Activated CD4-positive, alpha-beta T cell treated with anti-CD3 and anti-CD28 coated beads, Interleukin-2, amount 50 U/mL, for 4 hours (primary cell): ENCODE measurements at regions not wholly inside any gene's neighbourhood (a gene's known extent, or its start where the extent isn't known, plus 50 kb on each side); places are given as distances from the start of the nearest gene placed in this dataset.
A peak's percentile ranks its signal among the peaks of the same experiment; 100 is the strongest.
"Not testable (repeated sequence)": the region's sequence is repeated elsewhere in the genome, so short reads cannot be mapped to it uniquely, and the experiment has no call there.

Source experiments
- DNase-seq, 2 experiments: peaks; one replicate each; pipeline ENCODE4 v3.0.0-alpha.2; 2020

- DNase-seq: peak in 1 of 2 experiments; percentile 1
Observed at GRCh38 chr6:150741633-150742200, 123.8 kb upstream of the MTHFD1L start.

DNA sequence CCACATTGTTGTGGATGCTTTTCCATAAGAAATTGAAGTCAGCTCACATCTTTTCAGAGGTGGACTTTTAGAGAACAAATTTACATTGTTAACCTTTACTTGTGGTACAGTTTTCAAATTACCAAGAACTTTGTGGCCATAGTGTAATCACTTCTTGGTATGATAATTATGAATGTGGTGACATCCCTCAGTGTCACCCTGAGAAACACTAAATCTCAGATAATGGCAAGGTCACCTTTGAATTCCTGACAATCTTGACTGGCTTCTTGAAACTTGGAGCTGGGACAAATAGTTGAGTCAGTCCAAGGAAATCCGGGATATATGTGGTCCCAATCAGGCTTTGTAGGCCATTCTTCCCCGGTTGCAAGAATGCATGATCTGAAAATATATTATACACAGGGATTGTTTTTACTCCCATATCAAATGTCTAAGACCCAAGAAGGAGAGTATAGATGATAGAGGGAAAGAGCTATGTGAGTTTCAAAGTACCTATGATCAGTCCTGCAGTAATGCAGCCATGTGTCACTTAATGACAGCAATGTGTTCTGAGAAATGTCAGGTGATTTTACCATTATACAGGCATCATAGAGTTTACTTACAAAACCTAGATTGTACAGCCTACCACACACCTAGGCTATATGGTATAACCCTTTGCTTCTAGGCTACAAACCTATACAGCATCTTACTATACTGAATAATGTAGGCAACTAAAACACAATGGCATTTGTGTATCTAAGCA lies 120.8 kb upstream of the MTHFD1L start:
- no peak for DNase-seq

DNA sequence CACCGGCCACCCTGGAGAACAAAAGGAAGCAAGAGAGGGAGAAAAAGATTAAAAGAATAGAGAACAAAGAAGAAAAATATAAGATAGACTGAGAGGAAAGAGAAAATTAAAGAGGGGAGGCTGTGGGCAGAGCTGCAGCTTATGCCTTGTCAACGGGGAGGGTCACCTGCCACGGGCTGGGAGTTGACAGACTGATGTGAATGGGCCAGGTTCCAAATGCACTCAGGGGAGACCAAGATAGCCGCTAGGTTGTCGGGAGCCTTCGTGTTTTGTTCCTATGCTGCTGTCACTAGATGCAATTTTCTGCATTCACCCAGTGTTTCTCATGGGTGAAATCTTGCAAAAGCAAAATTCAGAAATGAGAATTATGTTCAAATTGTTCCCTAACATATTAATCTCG lies 119.6 kb upstream of the MTHFD1L start:
- DNase-seq: no peak

GRCh38 chr6:150747155-150747554 lies 118.3 kb upstream of the MTHFD1L start:
- DNase-seq: no peak

GRCh38 chr6:150749091-150749670 lies 116.3 kb upstream of the MTHFD1L start:
- DNase-seq: no peak

- no peak for DNase-seq
Observed at GRCh38 chr6:150751296-150751695, 114.2 kb upstream of the MTHFD1L start.

GRCh38 chr6:150752409-150752808 lies 113.1 kb upstream of the MTHFD1L start:
- no peak for DNase-seq

DNA sequence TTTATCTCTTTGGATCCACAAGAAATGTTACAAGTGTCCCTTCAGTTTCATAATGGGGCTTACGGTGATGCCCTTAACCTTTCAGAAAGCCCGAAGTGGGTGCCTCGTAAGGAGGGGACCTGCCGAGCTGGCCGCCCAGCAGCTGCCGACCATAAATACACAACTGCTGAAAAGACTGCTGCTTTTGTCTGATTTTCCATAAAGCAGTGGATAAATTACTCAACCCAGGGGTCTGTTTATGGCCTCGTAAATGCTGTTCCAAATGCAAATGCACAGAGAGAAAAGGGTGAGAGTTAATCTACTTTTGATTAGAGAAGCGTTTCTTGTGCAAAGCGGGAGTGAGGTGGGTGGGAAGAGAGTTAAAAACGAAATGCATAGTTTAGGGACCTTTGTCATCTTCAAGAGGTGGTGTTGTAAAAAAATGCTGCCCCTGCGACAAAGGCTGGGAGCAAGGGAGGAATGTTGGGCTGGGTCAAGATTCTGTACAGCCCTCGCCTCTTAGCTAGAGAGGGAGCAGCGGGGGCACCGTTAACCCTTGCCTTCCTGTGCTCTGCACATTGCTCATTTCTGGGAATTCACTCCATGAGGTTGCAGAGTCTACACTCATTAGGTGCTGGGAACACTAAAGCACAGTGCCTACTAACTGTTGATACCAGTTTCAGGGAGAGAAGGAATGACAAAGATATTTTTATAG lies 112.0 kb upstream of the MTHFD1L start:
- no peak for DNase-seq

DNA sequence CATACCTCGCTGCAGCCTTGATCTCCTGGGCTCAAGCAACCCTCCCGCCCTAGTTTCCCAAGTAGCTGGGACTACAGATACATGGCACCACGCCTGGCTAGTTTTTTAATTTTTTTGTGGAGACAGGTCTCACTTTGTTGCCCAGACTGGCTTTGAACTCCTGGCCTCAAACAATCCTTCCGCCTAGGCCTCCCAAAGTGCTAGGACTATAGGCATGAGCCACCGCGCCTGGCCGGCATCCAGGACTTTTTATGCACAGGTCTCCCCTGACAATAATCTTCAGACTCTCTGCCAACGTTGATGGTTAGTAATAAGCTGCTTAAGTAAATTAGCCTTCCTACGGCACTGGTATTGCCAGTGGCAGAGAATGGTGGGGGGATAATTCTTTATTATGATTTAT lies 110.5 kb upstream of the MTHFD1L start:
- no peak for DNase-seq

GRCh38 chr6:150755524-150755923 lies 110.0 kb upstream of the MTHFD1L start:
- no peak for DNase-seq

DNA sequence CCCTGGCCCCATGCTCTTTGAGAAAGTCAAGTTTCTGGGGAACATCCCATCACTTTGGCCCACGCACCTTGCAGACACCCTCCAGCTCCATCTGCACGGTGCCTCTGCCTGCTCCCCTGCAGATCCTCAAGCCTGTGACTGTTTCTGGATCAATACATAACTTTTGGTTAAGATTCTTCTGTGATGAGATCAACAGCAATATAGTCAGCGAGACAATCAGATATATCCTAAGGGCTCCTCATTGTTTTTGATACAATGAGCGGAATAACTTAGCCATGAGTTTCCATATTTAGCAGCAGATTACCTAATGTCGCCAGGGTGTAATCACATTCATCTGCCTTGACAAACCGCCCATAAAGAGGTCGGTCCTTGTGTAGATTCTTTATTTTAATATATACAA lies 109.3 kb upstream of the MTHFD1L start:
- no peak for DNase-seq

DNA sequence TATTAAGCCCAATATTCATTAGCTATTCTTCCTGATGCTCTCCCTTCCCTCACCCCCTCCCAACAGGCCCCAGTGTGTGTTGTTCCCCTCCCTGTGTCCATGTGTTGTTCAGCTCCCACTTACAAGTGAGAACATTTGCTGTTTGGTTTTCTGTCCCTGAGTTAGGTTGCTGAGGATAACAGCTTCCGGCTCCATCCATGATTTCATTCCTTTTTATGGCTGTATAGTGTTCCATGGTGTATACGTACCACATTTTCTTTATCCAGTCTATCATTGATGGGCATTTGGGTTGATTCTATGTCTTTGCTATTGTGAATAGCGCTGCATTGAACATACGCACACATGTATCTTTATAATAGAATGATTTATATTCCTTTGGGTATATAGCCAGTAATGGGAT lies 107.7 kb upstream of the MTHFD1L start:
- not testable (repeated sequence) for DNase-seq

DNA sequence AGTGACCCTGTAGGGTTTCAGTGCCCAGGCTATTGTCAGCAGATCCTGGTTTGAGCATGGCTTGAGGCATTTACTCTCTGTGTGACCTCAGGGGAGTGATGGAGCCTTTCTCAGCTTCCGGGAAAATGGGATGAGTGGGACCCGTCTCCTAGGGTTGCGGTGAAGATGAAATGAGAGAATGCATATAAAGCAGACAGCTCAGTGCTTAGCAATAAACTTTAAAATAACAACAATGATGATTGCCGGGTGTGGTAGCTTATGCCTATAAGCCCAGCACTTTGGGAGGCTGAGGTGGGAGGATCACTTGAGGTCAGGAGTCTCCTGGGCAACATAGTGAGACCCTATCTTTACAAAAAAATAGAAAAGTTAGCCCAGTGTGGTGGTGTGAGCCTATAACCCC lies 106.0 kb upstream of the MTHFD1L start:
- no peak for DNase-seq

DNA sequence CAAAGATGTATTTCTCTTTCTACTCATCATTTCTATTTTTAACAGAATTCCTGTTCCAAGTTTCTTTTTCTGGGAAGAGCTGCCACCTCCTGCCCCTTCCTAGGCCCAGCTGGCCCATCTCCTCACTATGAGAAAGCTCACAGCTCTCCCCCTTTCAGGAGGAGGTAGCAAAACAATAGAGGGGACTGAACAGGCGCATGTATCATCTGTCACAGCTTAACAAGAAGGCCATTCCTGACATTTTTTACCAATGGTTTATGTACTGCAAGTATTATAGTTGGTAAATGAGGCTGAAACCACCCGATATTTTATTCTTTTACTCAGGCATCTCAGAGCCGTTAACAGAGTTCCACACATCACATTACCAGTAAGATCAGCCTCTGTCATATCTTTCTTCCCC lies 103.7 kb upstream of the MTHFD1L start:
- DNase-seq: no peak

DNA sequence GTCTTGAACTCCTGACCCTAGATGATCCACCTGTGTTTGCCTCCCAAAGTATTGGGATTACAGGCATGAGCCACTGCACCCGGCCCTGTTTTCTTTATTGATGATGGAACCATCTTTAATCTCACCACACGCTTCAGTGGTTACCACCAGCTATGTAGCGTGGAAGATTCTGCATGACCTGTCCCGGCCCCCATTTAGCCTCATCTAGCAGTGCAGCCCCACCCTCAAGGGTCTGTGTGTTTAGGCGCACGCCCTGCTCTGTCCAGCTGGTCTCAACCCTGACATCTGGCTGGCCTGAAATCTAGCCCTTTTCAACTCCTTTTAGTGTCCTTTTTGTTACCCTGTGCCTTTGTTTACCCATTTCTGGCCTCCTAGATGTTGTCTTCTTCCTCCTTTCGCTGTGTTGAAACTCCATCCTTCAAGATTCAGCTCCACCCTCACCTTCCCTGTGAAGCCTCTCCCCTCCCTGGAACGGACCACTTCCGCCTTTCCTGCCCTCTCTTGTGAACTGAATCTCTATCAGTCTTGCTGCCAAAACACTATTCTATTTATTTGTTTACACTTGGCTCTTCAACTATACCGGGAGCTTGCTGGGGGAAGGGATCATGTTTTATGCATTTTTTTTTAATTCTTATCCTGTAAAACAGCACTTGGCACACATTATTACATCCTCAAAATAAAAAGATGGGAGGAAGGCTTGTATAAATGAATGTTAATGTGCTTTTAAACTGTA lies 101.0 kb upstream of the MTHFD1L start:
- DNase-seq: no peak

DNA sequence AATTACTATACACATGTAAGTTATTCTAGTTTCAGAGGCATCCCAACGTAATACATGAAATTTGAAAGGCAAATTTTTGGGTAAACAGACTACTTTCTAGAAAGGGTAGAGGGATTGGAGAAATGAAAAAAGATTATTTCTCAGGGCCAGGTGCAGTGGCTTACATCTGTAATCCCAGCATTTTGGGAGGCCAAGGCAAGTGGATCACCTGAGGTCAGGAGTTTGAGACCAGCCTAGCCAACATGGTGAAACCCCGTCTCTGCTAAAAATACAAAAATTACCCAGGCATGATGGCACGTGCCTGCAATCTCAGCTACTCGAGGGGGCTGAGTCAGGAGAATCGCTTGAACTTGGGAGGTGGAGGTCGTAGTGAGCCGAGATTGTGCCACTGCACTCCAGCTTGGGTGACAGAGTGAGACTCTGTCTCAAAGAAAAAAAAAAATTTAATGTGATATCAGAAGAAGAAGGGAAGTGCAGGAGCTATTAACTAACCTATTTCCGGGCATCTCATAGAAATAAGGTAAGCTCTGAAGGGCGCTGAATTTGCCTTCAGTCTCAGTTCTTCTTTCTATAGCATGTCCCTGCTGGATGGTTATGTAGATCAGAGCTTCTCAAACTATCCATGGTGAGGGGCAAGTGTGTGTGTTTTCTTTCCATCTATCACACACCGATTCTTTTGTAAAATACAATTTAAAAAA lies 100.3 kb upstream of the MTHFD1L start:
- DNase-seq: no peak

DNA sequence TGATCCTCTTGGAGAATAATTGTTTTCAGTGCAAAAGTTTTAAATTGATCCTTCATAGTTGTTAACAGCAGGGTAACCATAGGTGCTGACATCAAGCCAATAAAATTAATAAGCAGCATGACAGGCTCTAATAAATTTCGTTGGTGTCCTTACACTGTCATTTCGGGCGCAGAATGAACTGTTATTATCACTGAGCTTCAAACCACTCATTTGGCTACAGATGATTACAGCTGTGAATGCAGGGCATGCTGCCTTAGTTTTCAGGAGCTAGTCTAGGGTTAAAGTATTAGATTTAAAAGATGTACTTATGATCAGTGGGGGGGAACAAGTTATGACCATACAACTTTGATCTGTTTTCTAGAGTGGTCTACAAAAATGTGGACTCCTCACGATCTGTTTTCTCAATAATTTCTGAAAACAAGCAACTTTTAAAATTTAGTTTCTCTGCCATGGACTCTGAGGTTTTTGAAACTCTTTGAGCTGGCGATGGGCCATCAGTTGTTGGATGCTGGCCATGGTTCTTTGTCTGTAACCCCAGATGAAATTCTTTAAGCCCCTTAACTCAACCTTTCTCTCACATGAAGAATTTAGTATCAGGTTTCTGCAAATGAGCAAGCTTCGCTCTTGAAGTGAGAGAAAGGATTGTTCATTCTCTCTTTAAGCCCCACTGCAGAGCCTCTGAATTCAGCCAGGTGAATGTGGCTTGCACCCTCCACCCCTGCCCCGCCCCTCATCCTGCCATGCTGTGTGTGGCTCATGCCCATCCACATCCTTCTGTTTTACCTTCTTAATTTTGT lies 99.1 kb upstream of the MTHFD1L start:
- no peak for DNase-seq

GRCh38 chr6:150767161-150767560 lies 98.3 kb upstream of the MTHFD1L start:
- DNase-seq: no peak

DNA sequence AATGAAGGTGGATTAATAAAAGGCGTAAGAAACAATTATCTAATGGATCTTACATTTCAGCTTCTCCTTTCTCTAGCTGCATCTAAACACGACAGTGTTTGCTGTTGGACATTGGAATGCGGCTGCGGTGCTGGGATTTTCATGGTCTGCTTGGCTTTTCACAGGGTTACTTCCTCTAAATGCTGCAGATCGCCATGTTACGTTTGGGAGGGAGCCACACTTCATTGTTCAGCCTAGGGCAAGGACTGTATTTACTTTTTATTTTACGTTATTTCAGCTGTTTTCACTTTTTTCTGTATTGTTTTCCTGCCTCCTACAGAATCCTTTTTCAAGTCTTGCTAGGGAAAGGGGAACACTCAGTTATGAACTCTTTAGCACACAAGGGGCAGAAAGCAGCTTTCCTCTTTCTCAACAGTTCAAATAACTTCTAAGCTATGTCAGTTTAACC lies 97.9 kb upstream of the MTHFD1L start:
- DNase-seq: no peak

GRCh38 chr6:150770637-150771036 lies 94.9 kb upstream of the MTHFD1L start:
- DNase-seq: no peak

DNA sequence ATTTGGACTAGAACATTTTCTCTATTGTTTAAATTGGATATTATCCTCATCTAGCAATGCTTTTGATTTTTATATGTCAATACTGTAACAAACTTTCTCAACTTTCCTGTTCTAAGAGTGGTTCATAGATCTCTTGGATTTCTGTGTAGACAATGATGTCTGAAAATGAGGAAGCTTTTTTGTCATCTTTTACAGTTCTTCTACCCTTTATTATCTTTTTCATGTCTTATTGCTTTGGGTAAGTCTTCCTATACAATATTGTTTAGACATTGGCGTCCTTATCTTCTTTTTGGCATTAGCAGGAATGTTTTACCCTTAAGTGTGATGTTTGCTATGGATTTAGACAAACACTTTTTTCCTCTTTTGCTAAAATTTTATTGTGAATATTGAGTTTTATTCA lies 91.5 kb upstream of the MTHFD1L start:
- no peak for DNase-seq
